Epithelial cell of proximal tubule (primary cell): ENCODE measurements at regions not wholly inside any gene's neighbourhood (a gene's known extent, or its start where the extent isn't known, plus 50 kb on each side); places are given as distances from the start of the nearest gene placed in this dataset.

Experiments used
- DNase-seq: peaks from one replicate; pipeline ENCODE4 v3.0.0-alpha.2; 2011; ENCODE audit warnings: low read depth
- H3K4me3 ChIP-seq: 2 replicates; pipeline ENCODE4 v1.5.1; 2011; ENCODE audit warnings: low read depth, mild to moderate bottlenecking, low read length
- CTCF ChIP-seq: conservative IDR thresholded peaks from 2 replicates; pipeline ENCODE4 v1.5.1; 2012; ENCODE audit warnings: low read depth, mild to moderate bottlenecking, low read length

- H3K4me3 ChIP-seq = no peak overlapping the region
- no peak for DNase-seq
Measured at GRCh38 chr9:110064803-110065202, 143.2 kb downstream of the C9orf152 start.

GRCh38 chr9:110065532-110065931 is 142.4 kb downstream of the C9orf152 start:
- DNase-seq = no peak
- H3K4me3 ChIP-seq = no peak overlapping the region
- TF ChIP-seq CTCF = no peak

More at GRCh38 chr9:110064803-110065202, 143.2 kb downstream of the C9orf152 start:
- no peak for TF ChIP-seq CTCF

DNA sequence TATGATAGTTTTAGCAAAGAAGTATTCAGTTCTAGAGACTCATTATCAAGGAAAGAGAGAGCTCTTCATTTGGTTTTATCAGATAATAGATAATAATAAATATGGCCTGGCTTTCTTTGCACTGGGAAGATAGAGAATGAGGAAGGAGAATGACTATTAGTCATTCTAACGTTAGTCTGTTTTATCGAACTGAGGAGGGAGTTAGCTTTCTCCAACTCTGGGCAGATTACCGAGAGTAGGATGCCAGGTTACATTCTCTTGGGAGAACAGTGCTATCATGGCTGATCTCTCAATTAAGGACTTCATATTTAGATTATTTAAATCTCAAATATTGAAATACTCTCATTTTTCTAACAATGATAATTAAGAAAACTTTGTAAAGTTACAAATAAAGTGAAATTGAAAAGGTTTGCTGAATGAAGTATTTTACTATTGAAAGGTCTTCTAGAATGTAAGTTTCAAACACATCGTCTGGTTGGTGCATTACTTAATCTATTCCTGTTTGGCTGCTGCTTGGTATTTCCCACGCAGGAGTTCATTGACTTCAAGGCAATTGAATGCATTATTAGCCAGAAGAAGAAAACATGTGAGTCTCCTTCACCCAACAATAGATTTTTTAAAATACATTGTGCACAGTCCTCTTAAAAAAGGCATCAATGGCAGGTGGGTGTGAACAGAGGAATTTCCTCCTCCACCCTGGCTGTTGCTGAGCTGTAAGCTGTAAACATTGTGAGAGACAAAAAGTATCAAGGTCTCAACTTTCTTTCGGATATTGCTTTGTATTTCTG is 140.8 kb downstream of the C9orf152 start:
- no peak overlapping the region for H3K4me3 ChIP-seq
- no peak for DNase-seq
- TF ChIP-seq CTCF = no peak

- no peak overlapping the region for H3K4me3 ChIP-seq
- DNase-seq = no peak
- no peak for TF ChIP-seq CTCF
Measured at GRCh38 chr9:110068212-110068611, 139.7 kb downstream of the C9orf152 start.

- no peak overlapping the region for H3K4me3 ChIP-seq
- TF ChIP-seq CTCF = no peak
- DNase-seq = no peak
Measured at GRCh38 chr9:110069326-110070248, 138.4 kb downstream of the C9orf152 start.

DNA sequence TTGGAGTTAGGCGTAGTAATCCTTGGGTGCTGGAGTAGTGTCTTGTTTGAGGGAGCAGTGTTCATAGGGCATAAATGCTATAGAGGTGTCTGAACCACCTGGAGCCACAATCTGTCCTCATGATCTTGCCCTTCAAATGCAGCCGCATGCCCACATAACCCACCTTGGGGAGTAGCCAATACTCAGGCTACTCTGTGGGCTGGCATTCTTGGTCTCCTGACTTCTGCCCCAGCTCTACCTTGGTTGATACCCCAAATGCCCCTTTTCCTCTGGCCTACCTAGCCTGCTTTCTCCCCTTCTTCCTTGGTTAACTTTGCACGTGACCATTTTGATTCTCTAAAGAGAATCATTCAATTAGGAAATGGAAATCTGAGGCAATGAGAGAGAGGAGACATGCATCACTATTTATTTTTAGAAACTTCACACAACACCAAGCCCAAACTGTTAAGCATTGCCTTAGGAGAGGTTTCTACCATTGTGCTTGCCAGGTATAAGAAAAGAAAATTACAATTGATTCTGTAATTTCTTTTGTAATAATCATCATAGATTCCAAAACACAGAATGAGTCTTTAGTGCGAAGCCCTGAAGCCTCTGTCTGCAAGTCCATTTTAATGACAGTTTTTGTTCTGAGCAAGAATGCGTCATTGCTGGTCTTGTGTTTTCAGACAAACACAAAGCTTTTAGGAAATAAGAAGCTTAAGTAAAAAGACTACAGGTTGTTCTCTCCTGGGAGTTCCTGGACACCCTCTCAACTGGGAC is 135.2 kb downstream of the C9orf152 start:
- no peak overlapping the region for H3K4me3 ChIP-seq
- no peak for TF ChIP-seq CTCF
- DNase-seq = no peak
